22Rv1 (cell line): ENCODE measurements at regions not wholly inside any gene's neighbourhood (a gene's known extent, or its start where the extent isn't known, plus 50 kb on each side); places are given as distances from the start of the nearest gene placed in this dataset.

Experiments used
- ZFX ChIP-seq: fragments of 450-650 bp; IDR thresholded peaks from 2 replicates; pipeline ENCODE4 v1.6.1; 2017; ENCODE audit warnings: antibody characterized with exemption, borderline replicate concordance
- TF ChIP-seq, protein P1 (sequence below): fragments of 450-650 bp; IDR thresholded peaks from 2 replicates; pipeline ENCODE4 v1.5.1; 2017; ENCODE audit warnings: mild to moderate bottlenecking

DNA sequence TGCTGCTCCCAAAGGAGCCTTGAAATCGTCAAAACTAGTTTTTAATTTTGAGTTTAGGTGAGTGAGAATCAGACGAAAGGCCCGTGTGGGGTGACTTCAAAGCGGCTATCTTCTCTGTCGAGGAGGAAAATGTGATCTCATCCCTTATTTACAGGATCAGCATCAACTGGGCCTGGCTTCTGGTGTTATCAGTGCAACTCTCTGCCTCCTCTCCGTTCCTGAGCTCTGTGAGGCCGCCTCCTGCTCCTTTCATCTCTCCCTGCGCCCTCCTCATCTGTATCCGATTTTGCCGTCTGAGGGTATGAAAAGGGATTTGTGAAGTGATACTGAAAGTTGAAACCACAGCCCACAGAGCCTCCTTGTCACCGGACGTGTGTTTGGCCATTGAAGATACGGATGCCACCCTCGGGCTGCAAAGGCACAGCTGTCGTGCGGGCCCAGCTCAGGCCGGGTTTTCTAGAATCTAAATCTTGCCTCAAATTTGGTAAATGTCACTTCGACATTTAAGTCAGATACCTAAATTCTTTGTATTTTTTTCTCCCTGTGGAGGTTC is 408.7 kb upstream of the ADARB2 start:
- TF ChIP-seq, protein P1, sequence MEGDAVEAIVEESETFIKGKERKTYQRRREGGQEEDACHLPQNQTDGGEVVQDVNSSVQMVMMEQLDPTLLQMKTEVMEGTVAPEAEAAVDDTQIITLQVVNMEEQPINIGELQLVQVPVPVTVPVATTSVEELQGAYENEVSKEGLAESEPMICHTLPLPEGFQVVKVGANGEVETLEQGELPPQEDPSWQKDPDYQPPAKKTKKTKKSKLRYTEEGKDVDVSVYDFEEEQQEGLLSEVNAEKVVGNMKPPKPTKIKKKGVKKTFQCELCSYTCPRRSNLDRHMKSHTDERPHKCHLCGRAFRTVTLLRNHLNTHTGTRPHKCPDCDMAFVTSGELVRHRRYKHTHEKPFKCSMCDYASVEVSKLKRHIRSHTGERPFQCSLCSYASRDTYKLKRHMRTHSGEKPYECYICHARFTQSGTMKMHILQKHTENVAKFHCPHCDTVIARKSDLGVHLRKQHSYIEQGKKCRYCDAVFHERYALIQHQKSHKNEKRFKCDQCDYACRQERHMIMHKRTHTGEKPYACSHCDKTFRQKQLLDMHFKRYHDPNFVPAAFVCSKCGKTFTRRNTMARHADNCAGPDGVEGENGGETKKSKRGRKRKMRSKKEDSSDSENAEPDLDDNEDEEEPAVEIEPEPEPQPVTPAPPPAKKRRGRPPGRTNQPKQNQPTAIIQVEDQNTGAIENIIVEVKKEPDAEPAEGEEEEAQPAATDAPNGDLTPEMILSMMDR, result no peak
- TF ChIP-seq ZFX, result no peak
